COLO829 (cell line): ENCODE measurements at regions not wholly inside any gene's neighbourhood (a gene's known extent, or its start where the extent isn't known, plus 50 kb on each side); places are given as distances from the start of the nearest gene placed in this dataset.
A peak's percentile ranks its signal among the peaks of the same experiment; 100 is the strongest.
"Not testable (repeated sequence)": the region's sequence is repeated elsewhere in the genome, so short reads cannot be mapped to it uniquely, and the experiment has no call there.

ENCODE experiments used
- DNase-seq: peaks from one replicate; pipeline ENCODE4 v3.0.0; 2012; ENCODE audit warnings: low spot score

- DNase-seq = no peak
Measured at GRCh38 chr13:109275852-109276251, 510.5 kb downstream of the IRS2 start.

- DNase-seq = no peak
Measured at GRCh38 chr13:109275139-109275745, 511.1 kb downstream of the IRS2 start.

GRCh38 chr13:109274188-109274821, 512.1 kb downstream of the IRS2 start:
- no peak for DNase-seq

DNA sequence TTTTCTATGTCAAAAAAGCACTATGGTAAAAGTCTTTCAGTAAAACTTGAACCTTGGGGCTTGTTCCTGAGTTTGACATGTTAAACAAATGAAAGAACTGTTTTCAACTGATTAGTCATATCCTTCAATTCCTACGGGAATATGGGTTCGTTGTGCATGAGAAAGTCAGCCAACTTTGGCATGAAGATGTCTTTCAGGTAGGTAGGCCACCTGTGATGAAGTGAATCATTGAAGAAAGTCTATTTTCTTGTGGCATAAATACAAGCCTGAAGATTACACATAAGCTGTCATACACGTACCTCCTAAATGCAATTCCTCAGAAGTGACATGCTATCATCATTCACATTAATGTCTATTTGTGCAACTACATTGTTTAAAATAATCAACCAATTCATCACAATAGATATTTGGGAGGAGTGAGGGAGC, 513.0 kb downstream of the IRS2 start:
- peak; percentile 55 for DNase-seq

DNA sequence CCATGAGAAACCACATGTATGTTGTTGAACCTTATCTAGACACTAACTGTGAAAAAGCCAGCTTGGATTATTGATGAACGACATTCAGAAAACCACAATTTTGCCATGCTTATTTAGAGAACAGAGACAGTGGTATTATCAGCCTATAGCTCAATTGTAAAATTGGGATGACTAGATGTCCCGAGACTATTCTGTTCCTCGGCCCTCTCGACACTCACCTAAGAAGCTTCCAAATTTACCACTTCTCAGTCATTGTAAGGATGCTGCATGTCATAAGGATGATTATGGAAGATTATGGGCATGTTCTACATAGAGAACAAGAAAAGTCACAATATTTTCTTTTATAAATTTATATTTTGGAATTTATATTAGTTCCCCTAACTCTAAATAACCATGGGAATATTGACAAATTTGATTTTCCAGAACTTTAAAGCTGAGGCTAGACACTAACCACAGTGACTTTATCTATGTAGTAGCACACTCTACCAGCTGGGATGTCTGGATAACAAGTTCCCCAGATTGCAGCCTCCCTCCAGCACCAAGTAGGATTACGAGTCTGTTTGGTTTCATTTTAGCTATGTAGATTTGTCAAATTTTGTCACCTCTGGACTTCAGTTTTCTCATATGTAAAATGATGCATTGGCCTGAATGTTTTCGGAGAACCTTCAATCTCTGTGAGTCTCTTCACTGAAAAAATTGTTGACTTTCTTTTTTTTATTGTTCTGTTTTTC, 513.6 kb downstream of the IRS2 start:
- no peak for DNase-seq

DNA sequence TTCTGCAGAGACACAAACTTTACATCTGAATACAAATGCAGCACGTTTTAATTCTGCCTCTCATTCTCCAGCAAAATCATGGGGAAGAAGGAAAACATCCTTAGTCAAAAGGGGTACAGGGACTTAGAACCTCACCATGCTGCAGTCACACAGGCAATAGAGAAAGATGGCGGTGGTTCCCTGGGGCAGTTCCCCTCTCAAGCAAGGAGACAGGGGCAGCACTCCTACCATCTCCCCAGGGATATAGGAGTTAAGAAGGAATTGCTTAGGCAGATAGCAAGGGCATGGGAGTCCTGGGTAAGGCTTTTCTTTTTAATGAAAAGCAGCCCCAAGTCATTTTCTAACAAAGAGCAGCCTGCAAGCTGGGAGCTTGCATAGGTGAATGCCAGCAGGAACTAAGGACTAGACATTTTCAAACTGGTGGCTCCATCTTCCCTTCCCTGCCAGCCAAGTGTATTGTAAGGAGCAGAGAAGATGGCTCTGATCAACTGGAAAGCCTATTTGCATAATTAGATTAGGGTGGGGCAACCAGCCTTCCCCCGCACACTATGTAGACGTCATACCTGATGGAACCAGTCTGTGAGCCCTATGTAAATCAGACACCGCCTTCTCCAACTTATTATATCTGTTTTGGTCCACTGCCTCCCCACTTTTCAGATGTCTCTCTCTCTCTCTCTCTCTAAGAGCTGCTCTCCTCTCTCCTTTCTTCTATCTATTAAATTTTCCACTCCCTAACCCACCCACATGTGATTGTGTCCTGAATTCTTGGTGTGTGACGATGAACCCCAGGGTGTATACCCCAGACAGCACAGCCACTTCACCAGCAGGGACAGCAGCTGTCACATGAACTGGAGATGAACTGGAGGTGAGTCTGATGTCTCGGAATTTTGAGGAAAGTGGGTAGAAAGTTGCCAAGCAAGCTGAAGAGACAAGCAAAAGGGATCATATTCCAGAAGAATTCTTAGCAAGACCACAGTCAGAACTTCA, 514.5 kb downstream of the IRS2 start:
- DNase-seq = no peak

DNA sequence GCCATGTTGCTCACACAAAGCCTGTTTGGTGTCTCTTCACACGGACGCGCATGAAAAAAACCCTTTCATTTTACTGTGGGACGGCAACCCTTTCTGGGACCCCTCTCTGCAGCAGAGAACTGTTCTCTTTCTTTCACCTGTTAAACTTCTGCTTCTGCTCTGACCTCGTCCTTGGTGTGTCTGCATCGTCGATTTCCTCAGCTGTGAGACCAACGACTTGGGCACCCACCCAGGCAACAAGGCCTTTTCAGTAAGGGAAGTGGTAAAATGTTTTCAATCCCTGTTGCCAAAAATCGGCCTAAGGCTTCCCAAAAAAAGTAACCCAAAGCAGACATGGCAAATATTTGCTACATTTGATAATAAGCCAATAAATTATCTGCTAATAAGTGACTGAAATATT, 515.3 kb downstream of the IRS2 start:
- DNase-seq = no peak

DNA sequence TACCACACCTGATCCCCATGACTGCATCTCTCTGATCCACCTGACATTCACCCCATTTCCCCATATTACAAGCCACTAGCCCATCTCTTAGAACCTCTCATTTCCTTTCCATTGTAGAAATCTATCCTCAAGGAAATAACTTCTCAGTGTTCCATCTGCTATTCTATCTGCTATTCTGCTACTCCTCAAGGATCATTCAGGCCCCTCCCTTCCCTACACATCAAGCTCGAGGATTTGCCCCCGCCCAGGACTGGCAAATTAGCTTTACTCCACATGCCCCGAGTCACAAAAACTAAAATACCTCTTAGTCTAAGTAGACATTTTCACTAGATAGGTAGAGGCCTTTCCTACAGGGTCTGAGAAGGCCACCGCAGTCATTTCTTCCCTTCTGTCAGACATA, 517.0 kb downstream of the IRS2 start:
- DNase-seq = not testable (repeated sequence)

GRCh38 chr13:109268492-109268891, 517.9 kb downstream of the IRS2 start:
- DNase-seq = not testable (repeated sequence)

- not testable (repeated sequence) for DNase-seq
Measured at GRCh38 chr13:109267400-109267799, 519.0 kb downstream of the IRS2 start.

DNA sequence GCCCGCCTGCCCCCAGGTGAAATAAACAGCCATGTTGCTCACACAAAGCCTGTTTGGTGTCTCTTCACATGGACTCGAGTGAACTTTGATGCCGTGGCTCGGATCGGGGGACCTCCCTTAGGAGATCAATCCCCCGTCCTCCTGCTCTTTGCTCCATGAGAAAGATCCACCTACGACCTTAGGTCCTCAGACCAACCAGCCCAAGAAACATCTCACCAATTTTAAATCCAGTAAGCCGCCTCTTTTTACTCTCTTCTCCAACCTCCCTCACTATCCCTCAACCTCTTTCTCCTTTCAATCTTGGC, 521.0 kb downstream of the IRS2 start:
- not testable (repeated sequence) for DNase-seq

GRCh38 chr13:109264603-109265437, 521.6 kb downstream of the IRS2 start:
- DNase-seq = not testable (repeated sequence)

- DNase-seq = not testable (repeated sequence)
Measured at GRCh38 chr13:109257761-109258157, 528.6 kb downstream of the IRS2 start.
